ENCODE measurements at regions not wholly inside any gene's neighbourhood (a gene's known extent, or its start where the extent isn't known, plus 50 kb on each side); places are given as distances from the start of the nearest gene placed in this dataset.

DNA sequence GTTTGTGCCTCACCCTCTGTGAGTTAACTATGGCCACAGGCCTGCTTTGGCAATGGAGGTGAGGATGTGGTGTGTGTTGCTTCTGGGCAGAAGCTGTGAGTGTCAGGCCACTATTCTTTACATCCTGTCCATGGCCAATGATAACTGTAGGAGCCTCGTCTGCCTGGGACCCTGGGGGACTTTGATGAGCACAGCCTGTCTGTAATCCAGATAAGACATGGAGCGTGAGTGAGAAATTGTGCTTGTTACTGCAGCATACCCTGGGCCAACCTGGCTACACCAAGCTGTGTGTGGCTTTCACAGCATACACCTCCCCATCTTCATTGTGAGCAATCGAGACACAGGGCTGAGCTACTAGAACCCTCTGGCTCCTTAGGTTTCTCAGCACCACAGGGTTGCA lies 150.4 kb downstream of the MYLK4 start:
- Histone ChIP-seq H3K9me3 (ENCODE audit: control insufficient read depth in 1 of 2, insufficient read depth in 1 of 2, low read depth in 1 of 2, low read length in 2 of 2) (no peaks in the 10 kb centered on the region), H3K27me3 (ENCODE audit: insufficient read depth, low read length) (no peaks in the 10 kb centered on the region), H3K4me3 (replicated peaks in 1 of 2; ENCODE audit: low read depth in 1 of 2, low read length in 2 of 2) (no peak overlapping the region), H3K79me2 (ENCODE audit: insufficient read depth, low read length) (no peaks in the 10 kb centered on the region), H3K9ac (ENCODE audit: low read length) (no peak overlapping the region), H3K36me3 (ENCODE audit: control insufficient read depth in 1 of 2, insufficient read depth in 2 of 2, low read length in 2 of 2) (no peaks in the 10 kb centered on the region), H4K20me1 (ENCODE audit: insufficient read depth) (no peaks in the 10 kb centered on the region), H2AFZ (ENCODE audit: low read depth, low read length, poor library complexity, severe bottlenecking) (no peak overlapping the region), H3K27ac (ENCODE audit: low read depth, low read length) (no peak overlapping the region), H3K9me2 (ENCODE audit: insufficient read depth) (no peaks in the 10 kb centered on the region), H3K4me1 (ENCODE audit: control insufficient read depth in 1 of 2, insufficient read depth in 2 of 2, low read length in 2 of 2) (no peaks in the 10 kb centered on the region), H3K4me2 (ENCODE audit: low read length) (no peak overlapping the region)
- ChIA-PET POLR2A (no interaction called here), CTCF (no interaction called here), RAD21 (ENCODE audit: low non-redundant PET in 1 of 2, low total read pairs in 2 of 2, uncharacterized antibody in 2 of 2, unreplicated experiment in 2 of 2) (no interaction called here)
- intact Hi-C loops (cut with micrococcal nuclease): no loop called here
- no peak for DNase-seq (ENCODE audit: low read depth, low spot score)
- no peak for TF ChIP-seq YY1 (IDR thresholded peaks at IDR 0.05; ENCODE audit: extremely low read depth, insufficient replicate concordance, low read depth, low read length)
- TF ChIP-seq POLR2A (IDR thresholded peaks at IDR 0.05; ENCODE audit: borderline replicate concordance, extremely low read depth, insufficient read depth, insufficient read length): no peak
- TF ChIP-seq, protein P1, sequence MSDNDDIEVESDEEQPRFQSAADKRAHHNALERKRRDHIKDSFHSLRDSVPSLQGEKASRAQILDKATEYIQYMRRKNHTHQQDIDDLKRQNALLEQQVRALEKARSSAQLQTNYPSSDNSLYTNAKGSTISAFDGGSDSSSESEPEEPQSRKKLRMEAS (IDR thresholded peaks at IDR 0.05): no peak
- no peak for TF ChIP-seq SP1 (IDR thresholded peaks at IDR 0.05; ENCODE audit: low read depth)
- TF ChIP-seq FOSL1 (IDR thresholded peaks at IDR 0.05; ENCODE audit: low read depth): no peak
- TF ChIP-seq CEBPB (IDR thresholded peaks at IDR 0.05; ENCODE audit: low read depth): no peak
- TF ChIP-seq TCF7L2 (IDR thresholded peaks at IDR 0.05; ENCODE audit: borderline replicate concordance, extremely low read depth, insufficient read depth, insufficient read length): no peak
- TF ChIP-seq, protein P2, sequence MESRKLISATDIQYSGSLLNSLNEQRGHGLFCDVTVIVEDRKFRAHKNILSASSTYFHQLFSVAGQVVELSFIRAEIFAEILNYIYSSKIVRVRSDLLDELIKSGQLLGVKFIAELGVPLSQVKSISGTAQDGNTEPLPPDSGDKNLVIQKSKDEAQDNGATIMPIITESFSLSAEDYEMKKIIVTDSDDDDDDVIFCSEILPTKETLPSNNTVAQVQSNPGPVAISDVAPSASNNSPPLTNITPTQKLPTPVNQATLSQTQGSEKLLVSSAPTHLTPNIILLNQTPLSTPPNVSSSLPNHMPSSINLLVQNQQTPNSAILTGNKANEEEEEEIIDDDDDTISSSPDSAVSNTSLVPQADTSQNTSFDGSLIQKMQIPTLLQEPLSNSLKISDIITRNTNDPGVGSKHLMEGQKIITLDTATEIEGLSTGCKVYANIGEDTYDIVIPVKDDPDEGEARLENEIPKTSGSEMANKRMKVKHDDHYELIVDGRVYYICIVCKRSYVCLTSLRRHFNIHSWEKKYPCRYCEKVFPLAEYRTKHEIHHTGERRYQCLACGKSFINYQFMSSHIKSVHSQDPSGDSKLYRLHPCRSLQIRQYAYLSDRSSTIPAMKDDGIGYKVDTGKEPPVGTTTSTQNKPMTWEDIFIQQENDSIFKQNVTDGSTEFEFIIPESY (IDR thresholded peaks at IDR 0.05; ENCODE audit: extremely low read depth, insufficient replicate concordance, low read length): no peak
- TF ChIP-seq ZFX (IDR thresholded peaks at IDR 0.05): no peak
- no peak for TF ChIP-seq EZH2 (IDR thresholded peaks at IDR 0.05)
- TF ChIP-seq EZH2phosphoT487 (IDR thresholded peaks at IDR 0.05; ENCODE audit: borderline replicate concordance): no peak
- TF ChIP-seq RAD21 (IDR thresholded peaks at IDR 0.05; ENCODE audit: low read depth): no peak
- no peak for TF ChIP-seq JUND (IDR thresholded peaks at IDR 0.05)
- TF ChIP-seq, protein P3, sequence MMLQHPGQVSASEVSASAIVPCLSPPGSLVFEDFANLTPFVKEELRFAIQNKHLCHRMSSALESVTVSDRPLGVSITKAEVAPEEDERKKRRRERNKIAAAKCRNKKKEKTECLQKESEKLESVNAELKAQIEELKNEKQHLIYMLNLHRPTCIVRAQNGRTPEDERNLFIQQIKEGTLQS (IDR thresholded peaks at IDR 0.05): no peak
- no TSS peak for BruUV-seq (replicated peaks)
- no peak for ATAC-seq

Data from HCT116 (cell line).